ENCODE measurements at regions not wholly inside any gene's neighbourhood (a gene's known extent, or its start where the extent isn't known, plus 50 kb on each side); places are given as distances from the start of the nearest gene placed in this dataset.

DNA sequence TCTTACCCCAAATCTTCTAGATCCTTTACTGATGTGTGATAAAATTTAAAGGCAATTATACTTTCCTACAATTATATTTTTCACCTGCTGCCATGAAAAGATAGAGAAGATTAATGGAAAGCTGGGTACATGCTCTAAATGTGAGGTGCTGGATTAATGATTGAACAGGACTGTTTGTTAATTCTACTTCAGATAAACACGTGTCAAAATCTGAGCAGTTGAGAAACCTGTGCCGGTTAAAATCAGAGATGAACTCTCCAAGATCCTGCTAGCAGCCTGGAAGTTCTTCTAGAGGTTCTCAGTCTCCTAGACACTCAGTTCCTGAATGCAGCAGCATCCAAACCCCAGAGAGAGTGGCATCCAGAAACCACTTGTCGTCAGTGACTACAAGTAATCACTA is 69.2 kb downstream of the INHBA start:
- H3K9me3 Mint-ChIP-seq = peaks cover 0 to 4% (median 3%) of the 10 kb centered on the region in 7 donors
- H3K27ac Mint-ChIP-seq = no peak overlapping the region
- Histone ChIP-seq H3K27ac (ENCODE audit: low read depth in 1 of 2, low read length in 2 of 2) (no peak overlapping the region), H3K4me3 (replicated peaks in 1 of 3; ENCODE audit: low read depth in 2 of 3, low read length in 3 of 3) (no peak overlapping the region), H3K9me3 (replicated peaks in 1 of 2; ENCODE audit: control insufficient read depth in 1 of 2, insufficient read depth in 1 of 2, low read length in 2 of 2) (no peaks in the 10 kb centered on the region), H4K20me1 (ENCODE audit: insufficient read depth, low read length) (no peaks in the 10 kb centered on the region), H3K4me1 (ENCODE audit: control insufficient read depth in 1 of 2, insufficient read depth in 2 of 2, low read length in 2 of 2) (no peaks in the 10 kb centered on the region), H2AFZ (ENCODE audit: insufficient read depth, low read depth, low read length, poor library complexity, severe bottlenecking) (no peak overlapping the region), H3K9ac (ENCODE audit: insufficient read depth, low read length, poor library complexity, severe bottlenecking) (no peak overlapping the region), H3K36me3 (replicated peaks in 1 of 2; ENCODE audit: control insufficient read depth in 1 of 2, insufficient read depth in 2 of 2, low read length in 2 of 2) (no peaks in the 10 kb centered on the region), H3K79me2 (ENCODE audit: insufficient read depth, low read length) (no peaks in the 10 kb centered on the region), H3K27me3 (ENCODE audit: control insufficient read depth in 2 of 2, insufficient read depth in 2 of 2, low read length in 2 of 2) (no peaks in the 10 kb centered on the region), H3K4me2 (replicated peaks; ENCODE audit: extremely low read depth, low read length, poor library complexity, severe bottlenecking) (no peak overlapping the region)
- TF ChIP-seq, protein P1, sequence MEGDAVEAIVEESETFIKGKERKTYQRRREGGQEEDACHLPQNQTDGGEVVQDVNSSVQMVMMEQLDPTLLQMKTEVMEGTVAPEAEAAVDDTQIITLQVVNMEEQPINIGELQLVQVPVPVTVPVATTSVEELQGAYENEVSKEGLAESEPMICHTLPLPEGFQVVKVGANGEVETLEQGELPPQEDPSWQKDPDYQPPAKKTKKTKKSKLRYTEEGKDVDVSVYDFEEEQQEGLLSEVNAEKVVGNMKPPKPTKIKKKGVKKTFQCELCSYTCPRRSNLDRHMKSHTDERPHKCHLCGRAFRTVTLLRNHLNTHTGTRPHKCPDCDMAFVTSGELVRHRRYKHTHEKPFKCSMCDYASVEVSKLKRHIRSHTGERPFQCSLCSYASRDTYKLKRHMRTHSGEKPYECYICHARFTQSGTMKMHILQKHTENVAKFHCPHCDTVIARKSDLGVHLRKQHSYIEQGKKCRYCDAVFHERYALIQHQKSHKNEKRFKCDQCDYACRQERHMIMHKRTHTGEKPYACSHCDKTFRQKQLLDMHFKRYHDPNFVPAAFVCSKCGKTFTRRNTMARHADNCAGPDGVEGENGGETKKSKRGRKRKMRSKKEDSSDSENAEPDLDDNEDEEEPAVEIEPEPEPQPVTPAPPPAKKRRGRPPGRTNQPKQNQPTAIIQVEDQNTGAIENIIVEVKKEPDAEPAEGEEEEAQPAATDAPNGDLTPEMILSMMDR (IDR thresholded peaks at IDR 0.05) = no peak
- H3K27me3 Mint-ChIP-seq (ENCODE audit: low read depth in 3 of 3) = no peaks in the 10 kb centered on the region
- no peaks in the 10 kb centered on the region for H3K4me1 Mint-ChIP-seq
- DNase-seq = no peak
- 90% methylated on average over 2 of the region's 3 CpGs for WGBS (ENCODE audit: insufficient coverage)
- H3K36me3 Mint-ChIP-seq = no peaks in the 10 kb centered on the region
- intact Hi-C loops (cut with micrococcal nuclease) = no loop called here
- H3K4me3 Mint-ChIP-seq = no peak overlapping the region

DNA sequence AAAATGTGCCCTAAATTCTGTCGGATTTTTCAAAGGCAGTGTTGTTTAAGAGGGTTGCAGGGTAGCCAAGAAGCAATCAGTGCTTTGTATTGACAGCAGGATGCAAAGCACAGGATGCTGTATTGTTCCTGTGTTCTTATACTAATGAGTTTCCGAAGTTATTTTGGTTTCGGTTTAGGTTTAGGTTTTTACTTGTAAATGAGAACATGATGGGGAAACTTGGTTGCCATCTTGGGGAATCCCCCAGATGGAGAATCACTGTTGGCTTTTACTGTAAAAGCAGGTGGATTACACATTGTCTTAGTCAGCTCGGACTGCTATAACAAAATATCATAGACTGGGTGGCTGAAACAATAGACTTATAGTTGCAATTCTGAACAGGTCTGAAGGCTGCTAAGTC is 72.1 kb downstream of the INHBA start:
- Histone ChIP-seq H2AFZ (ENCODE audit: insufficient read depth, low read depth, low read length, poor library complexity, severe bottlenecking) (no peak overlapping the region), H3K27me3 (ENCODE audit: control insufficient read depth in 2 of 2, insufficient read depth in 2 of 2, low read length in 2 of 2) (no peaks in the 10 kb centered on the region), H3K4me2 (replicated peaks; ENCODE audit: extremely low read depth, low read length, poor library complexity, severe bottlenecking) (no peak overlapping the region), H4K20me1 (ENCODE audit: insufficient read depth, low read length) (no peaks in the 10 kb centered on the region), H3K9me3 (replicated peaks in 1 of 2; ENCODE audit: control insufficient read depth in 1 of 2, insufficient read depth in 1 of 2, low read length in 2 of 2) (no peaks in the 10 kb centered on the region), H3K9ac (ENCODE audit: insufficient read depth, low read length, poor library complexity, severe bottlenecking) (no peak overlapping the region), H3K36me3 (replicated peaks in 1 of 2; ENCODE audit: control insufficient read depth in 1 of 2, insufficient read depth in 2 of 2, low read length in 2 of 2) (no peaks in the 10 kb centered on the region), H3K4me3 (replicated peaks in 1 of 3; ENCODE audit: low read depth in 2 of 3, low read length in 3 of 3) (no peak overlapping the region), H3K4me1 (ENCODE audit: control insufficient read depth in 1 of 2, insufficient read depth in 2 of 2, low read length in 2 of 2) (no peaks in the 10 kb centered on the region), H3K27ac (ENCODE audit: low read depth in 1 of 2, low read length in 2 of 2) (no peak overlapping the region), H3K79me2 (ENCODE audit: insufficient read depth, low read length) (no peaks in the 10 kb centered on the region)
- Mint-ChIP-seq H3K9me3 (peaks cover 0 to 3% (median 0%) of the 10 kb centered on the region in 7 donors), H3K27me3 (ENCODE audit: low read depth in 3 of 3) (no peaks in the 10 kb centered on the region), H3K4me1 (no peaks in the 10 kb centered on the region), H3K36me3 (no peaks in the 10 kb centered on the region), H3K27ac (no peak overlapping the region), H3K4me3 (no peak overlapping the region)
- no peak for DNase-seq
- intact Hi-C loops (cut with micrococcal nuclease) = no loop called here
- TF ChIP-seq, protein P1 (IDR thresholded peaks at IDR 0.05) = no peak
- WGBS (ENCODE audit: insufficient coverage) = 40% methylated on average over 1 of the region's 4 CpGs

Data from CD14-positive monocyte (primary cell).